Calu3 (cell line): ENCODE measurements at regions not wholly inside any gene's neighbourhood (a gene's known extent, or its start where the extent isn't known, plus 50 kb on each side); places are given as distances from the start of the nearest gene placed in this dataset.

Experiments
- BruUV-seq: library from RNA; stranded (reverse); fragments of 400-500 nt; replicated peaks from 2 replicates; lab custom pipeline; 2021; lab: Mats Ljungman, UMichigan
- CTCF ChIA-PET: fragments of 300-600 bp; sonication (Branson Sonifier 250); formaldehyde crosslinking; loops from one replicate; lab custom pipeline; 2022; ENCODE audit warnings: antibody characterized with exemption; lab: Charles Lee
- DNase-seq: peaks from one replicate; pipeline ENCODE4 v3.0.0; 2022
- H3K27ac Mint-ChIP-seq: one replicate; pipeline ENCODE4 v1.8.0; 2022; ENCODE audit warnings: mixed read lengths; ENCODE audit not compliant: unreplicated experiment
- H3K27me3 Mint-ChIP-seq: one replicate; pipeline ENCODE4 v1.8.0; 2022; ENCODE audit warnings: mixed read lengths; ENCODE audit not compliant: unreplicated experiment
- H3K36me3 Mint-ChIP-seq: one replicate; pipeline ENCODE4 v1.8.0; 2022; ENCODE audit warnings: mild to moderate bottlenecking, moderate library complexity, mixed read lengths; ENCODE audit not compliant: insufficient read depth, unreplicated experiment
- H3K4me1 Mint-ChIP-seq: one replicate; pipeline ENCODE4 v1.8.0; 2022; ENCODE audit warnings: mild to moderate bottlenecking, low read depth, mixed read lengths; ENCODE audit not compliant: unreplicated experiment
- H3K4me3 Mint-ChIP-seq: one replicate; pipeline ENCODE4 v1.8.0; 2022; ENCODE audit warnings: mild to moderate bottlenecking, low read depth, moderate library complexity, mixed read lengths; ENCODE audit not compliant: unreplicated experiment
- H3K9me3 Mint-ChIP-seq: one replicate; pipeline ENCODE4 v1.8.0; 2022; ENCODE audit warnings: low read depth, mixed read lengths; ENCODE audit not compliant: unreplicated experiment
- CTCF ChIP-seq: fragments of 200-600 bp; IDR thresholded peaks from one replicate; pipeline ENCODE4 v1.8.0; 2022; ENCODE audit warnings: antibody characterized with exemption; ENCODE audit not compliant: unreplicated experiment
- intact Hi-C: fragments of 100-400 bp; cut with micrococcal nuclease; formaldehyde crosslinking; loops from one replicate; pipeline ENCODE4 v1.10.0; 2022; ENCODE audit not compliant: unreplicated experiment

- H3K27ac Mint-ChIP-seq, result no peak overlapping the region
- H3K27me3 Mint-ChIP-seq, result peaks cover 84% of the 10 kb centered on the region
- intact Hi-C loops, result loop anchor here (5.0 kb wide), 1 partner anchor 582 kb away; no protein-coding TSS in a partner anchor
- no peak overlapping the region for H3K4me3 Mint-ChIP-seq
- TF ChIP-seq CTCF, result no peak
- no peak for DNase-seq
- H3K9me3 Mint-ChIP-seq, result no peaks in the 10 kb centered on the region
- no TSS peak for BruUV-seq
- CTCF ChIA-PET, result no interaction called here
- H3K4me1 Mint-ChIP-seq, result no peaks in the 10 kb centered on the region
- no peaks in the 10 kb centered on the region for H3K36me3 Mint-ChIP-seq
These were observed 308.7 kb downstream of the LPIN1 start for GRCh38 chr2:12054956-12055618.

DNA sequence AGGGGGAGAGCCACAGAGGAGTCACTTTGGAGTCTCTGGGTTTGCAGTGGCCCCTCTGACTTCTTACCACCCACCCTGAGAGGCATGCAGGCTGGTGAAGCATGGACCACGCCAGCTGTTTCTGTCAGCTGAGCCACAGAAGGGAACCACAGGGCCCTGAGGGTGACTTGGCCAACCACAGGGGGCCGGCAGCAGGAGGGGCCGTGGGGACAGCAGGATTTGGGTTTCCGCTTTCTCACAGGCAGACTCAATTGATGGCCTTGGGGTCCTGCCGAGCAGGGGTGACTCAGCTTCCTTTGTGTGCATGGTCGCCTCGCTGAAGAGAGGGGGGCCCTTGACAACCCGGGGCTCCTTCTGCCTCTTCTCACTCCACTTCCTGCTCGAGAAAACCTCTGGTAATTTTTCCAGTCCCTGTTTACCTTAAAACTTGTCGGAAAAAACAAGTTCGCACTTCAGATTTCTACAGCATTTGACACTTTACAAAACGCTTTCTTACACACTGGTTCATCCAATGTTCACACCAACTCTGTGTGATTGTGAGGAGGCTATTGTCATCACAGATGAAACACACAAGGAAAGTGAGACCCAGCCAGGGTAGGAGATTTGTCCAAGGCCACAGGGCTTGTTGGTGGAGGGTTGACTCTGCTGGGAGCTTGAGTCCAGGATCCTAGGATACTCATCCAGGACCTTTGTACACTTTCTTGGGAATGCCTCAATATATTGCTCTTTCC lies 311.2 kb downstream of the LPIN1 start:
- DNase-seq, result no peak
- BruUV-seq, result no TSS peak
- Mint-ChIP-seq H3K27ac (no peak overlapping the region), H3K9me3 (no peaks in the 10 kb centered on the region), H3K36me3 (no peaks in the 10 kb centered on the region), H3K4me1 (no peaks in the 10 kb centered on the region), H3K4me3 (no peak overlapping the region), H3K27me3 (peaks cover 88% of the 10 kb centered on the region)
- CTCF ChIA-PET, result no interaction called here
- intact Hi-C loops, result no loop called here
- TF ChIP-seq CTCF, result no peak

- no peak for TF ChIP-seq CTCF
- Mint-ChIP-seq H3K4me1 (no peaks in the 10 kb centered on the region), H3K27me3 (peaks cover 81% of the 10 kb centered on the region), H3K27ac (no peak overlapping the region), H3K4me3 (no peak overlapping the region), H3K9me3 (peaks cover 3% of the 10 kb centered on the region), H3K36me3 (no peaks in the 10 kb centered on the region)
- DNase-seq, result no peak
- BruUV-seq, result no TSS peak
- CTCF ChIA-PET, result interaction anchor here (0.6 to 0.8 kb wide), 2 partner anchors 14 to 170 kb away, joined by 3 read pairs; no protein-coding TSS in a partner anchor
- intact Hi-C loops, result no loop called here
These were observed 313.4 kb downstream of the LPIN1 start for GRCh38 chr2:12059616-12060441.

DNA sequence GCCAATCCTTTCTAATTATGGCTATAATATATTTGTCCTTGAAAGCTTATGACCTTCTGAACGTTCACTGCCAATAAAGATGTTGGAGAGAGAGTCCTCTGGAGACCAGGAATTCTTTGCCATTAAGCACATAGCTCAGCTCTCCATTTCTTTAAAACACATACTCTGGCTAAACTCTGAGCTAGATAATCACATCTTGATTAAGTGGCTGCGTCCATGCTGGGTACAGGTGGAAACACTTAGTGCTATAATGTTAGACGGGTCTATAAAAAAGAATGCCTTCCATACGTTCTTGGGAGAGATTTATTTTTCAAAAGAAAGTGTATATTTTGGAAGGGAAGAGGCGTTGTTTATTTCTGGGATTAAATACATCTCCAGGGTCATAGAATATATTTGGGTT lies 314.5 kb downstream of the LPIN1 start:
- Mint-ChIP-seq H3K36me3 (no peaks in the 10 kb centered on the region), H3K9me3 (peaks cover 5% of the 10 kb centered on the region), H3K27ac (no peak overlapping the region), H3K27me3 (peaks cover 71% of the 10 kb centered on the region), H3K4me1 (no peaks in the 10 kb centered on the region), H3K4me3 (no peak overlapping the region)
- intact Hi-C loops, result no loop called here
- TF ChIP-seq CTCF, result no peak
- BruUV-seq, result no TSS peak
- no peak for DNase-seq
- CTCF ChIA-PET, result interaction anchor here (0.6 kb wide), 1 partner anchor 783 kb away, joined by 3 read pairs; no protein-coding TSS in a partner anchor
